ENCODE measurements at regions not wholly inside any gene's neighbourhood (a gene's known extent, or its start where the extent isn't known, plus 50 kb on each side); places are given as distances from the start of the nearest gene placed in this dataset.
"Not testable (repeated sequence)": the region's sequence is repeated elsewhere in the genome, so short reads cannot be mapped to it uniquely, and the experiment has no call there.

DNA sequence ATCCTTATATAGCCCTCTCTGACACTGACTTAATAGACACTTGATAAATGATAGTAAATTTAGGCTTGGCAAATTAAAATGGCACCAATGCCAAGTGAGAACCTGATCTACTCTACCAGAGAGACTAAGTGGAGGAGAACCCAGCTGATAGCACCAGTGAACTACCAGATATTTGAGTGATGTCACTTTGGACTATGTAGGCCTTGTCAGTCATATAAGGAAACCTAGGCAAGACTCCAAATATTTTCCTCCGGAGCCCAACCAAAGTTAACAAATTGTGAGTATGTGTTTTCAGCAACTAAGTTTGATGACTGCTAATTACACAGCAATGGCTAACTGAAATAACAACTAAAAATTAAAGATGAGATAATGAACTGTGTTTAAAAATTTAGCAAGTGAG, 1522.9 kb upstream of the TPTE start:
- H3K36me3 ChIP-seq (ENCODE audit: insufficient read depth, low read length); H3K4me2 ChIP-seq (ENCODE audit: low read length); POLR2A ChIA-PET; H3K27ac ChIP-seq (ENCODE audit: low read depth, low read length, poor library complexity, severe bottlenecking); H2AFZ ChIP-seq (ENCODE audit: low read length); H3K9me2 ChIP-seq (ENCODE audit: insufficient read depth, low read length); H3K79me2 ChIP-seq (ENCODE audit: insufficient read depth, low read depth, low read length); BruUV-seq (replicated peaks); DNase-seq (ENCODE audit: low spot score); CTCF ChIA-PET (ENCODE audit: unreplicated experiment); H3K4me1 ChIP-seq (ENCODE audit: insufficient read depth, low read length, poor library complexity, severe bottlenecking); intact Hi-C loops (cut with micrococcal nuclease; ENCODE audit: unreplicated experiment); H4K20me1 ChIP-seq (ENCODE audit: insufficient read depth, low read length); H3K4me3 ChIP-seq (ENCODE audit: low read depth, low read length, poor library complexity, severe bottlenecking): not testable (repeated sequence)
- peaks cover 52% of the 10 kb centered on the region for H3K9me3 ChIP-seq (ENCODE audit: low read length)

DNA sequence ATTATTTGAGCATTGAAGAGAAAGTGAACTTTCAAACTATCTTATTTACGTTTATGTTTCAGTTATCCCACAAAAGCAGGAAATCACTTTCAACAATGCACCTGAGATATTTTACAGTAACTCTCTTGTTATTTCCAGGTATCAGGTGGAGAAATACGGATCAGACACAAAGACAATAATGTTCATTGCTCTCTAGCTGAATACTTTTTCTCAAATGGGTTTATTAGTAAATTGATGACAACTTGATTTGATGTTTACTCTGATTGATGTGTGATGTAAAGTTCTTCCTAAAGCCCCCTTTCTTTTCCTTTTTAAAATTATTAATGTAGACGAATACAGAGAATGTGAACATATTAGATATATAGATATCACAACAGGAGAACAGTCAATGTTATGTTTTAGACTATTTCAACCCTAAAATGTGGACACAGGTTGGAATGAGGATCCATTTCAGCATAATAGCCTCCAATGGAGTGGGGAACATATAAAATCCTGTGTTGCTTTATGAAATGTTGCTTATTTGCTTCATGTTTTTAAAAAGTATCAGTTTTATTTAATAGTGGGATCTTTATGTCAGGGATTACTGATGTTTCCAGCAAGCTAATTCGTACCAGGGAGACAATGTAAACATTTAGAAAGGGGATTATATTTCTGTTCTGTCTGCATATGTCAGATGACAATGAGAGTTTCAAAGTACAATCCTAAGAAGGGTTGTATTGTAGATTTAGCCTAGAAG, 1522.3 kb upstream of the TPTE start:
- TF ChIP-seq EZH2phosphoT487 (IDR thresholded peaks at IDR 0.05; ENCODE audit: borderline replicate concordance, low read depth, low read length) = no peak
- TF ChIP-seq, protein P1, sequence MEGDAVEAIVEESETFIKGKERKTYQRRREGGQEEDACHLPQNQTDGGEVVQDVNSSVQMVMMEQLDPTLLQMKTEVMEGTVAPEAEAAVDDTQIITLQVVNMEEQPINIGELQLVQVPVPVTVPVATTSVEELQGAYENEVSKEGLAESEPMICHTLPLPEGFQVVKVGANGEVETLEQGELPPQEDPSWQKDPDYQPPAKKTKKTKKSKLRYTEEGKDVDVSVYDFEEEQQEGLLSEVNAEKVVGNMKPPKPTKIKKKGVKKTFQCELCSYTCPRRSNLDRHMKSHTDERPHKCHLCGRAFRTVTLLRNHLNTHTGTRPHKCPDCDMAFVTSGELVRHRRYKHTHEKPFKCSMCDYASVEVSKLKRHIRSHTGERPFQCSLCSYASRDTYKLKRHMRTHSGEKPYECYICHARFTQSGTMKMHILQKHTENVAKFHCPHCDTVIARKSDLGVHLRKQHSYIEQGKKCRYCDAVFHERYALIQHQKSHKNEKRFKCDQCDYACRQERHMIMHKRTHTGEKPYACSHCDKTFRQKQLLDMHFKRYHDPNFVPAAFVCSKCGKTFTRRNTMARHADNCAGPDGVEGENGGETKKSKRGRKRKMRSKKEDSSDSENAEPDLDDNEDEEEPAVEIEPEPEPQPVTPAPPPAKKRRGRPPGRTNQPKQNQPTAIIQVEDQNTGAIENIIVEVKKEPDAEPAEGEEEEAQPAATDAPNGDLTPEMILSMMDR (conservative IDR thresholded peaks at IDR 0.05; ENCODE audit: low read length) = no peak
- Histone ChIP-seq H3K9me3 (ENCODE audit: low read length) (peaks cover 52% of the 10 kb centered on the region), H3K27ac (ENCODE audit: low read depth, low read length, poor library complexity, severe bottlenecking) (no peak overlapping the region), H3K4me1 (ENCODE audit: insufficient read depth, low read length, poor library complexity, severe bottlenecking) (no peaks in the 10 kb centered on the region), H2AFZ (ENCODE audit: low read length) (no peak overlapping the region), H3K4me3 (ENCODE audit: low read depth, low read length, poor library complexity, severe bottlenecking) (no peak overlapping the region), H3K36me3 (ENCODE audit: insufficient read depth, low read length) (no peaks in the 10 kb centered on the region), H3K9me2 (ENCODE audit: insufficient read depth, low read length) (no peaks in the 10 kb centered on the region), H3K4me2 (ENCODE audit: low read length) (no peak overlapping the region), H4K20me1 (ENCODE audit: insufficient read depth, low read length) (no peaks in the 10 kb centered on the region), H3K79me2 (ENCODE audit: insufficient read depth, low read depth, low read length) (no peaks in the 10 kb centered on the region)
- DNase-seq (ENCODE audit: low spot score) = no peak
- BruUV-seq (replicated peaks) = no TSS peak
- CTCF ChIA-PET (ENCODE audit: unreplicated experiment) = no interaction called here
- intact Hi-C loops (cut with micrococcal nuclease; ENCODE audit: unreplicated experiment) = no loop called here
- POLR2A ChIA-PET = no interaction called here

DNA sequence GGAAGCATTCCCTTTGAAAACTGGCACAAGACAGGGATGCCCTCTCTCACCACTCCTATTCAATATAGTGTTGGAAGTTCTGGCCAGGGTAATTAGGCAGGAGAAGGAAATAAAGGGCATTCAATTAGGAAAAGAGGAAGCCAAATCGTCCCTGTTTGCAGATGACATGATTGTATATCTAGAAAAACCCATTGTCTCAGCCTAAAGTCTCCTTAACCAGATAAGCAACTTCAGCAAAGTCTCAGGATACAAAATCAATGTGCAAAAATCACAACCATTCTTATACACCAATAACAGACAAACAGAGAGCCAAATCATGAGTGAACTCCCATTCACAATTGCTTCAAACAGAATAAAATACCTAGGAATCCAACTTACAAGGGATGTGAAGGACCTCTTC, 1521.3 kb upstream of the TPTE start:
- H3K4me2 ChIP-seq (ENCODE audit: low read length); H3K4me3 ChIP-seq (ENCODE audit: low read depth, low read length, poor library complexity, severe bottlenecking); H3K79me2 ChIP-seq (ENCODE audit: insufficient read depth, low read depth, low read length); CTCF ChIA-PET (ENCODE audit: unreplicated experiment); H3K4me1 ChIP-seq (ENCODE audit: insufficient read depth, low read length, poor library complexity, severe bottlenecking); H2AFZ ChIP-seq (ENCODE audit: low read length); H3K27ac ChIP-seq (ENCODE audit: low read depth, low read length, poor library complexity, severe bottlenecking); DNase-seq (ENCODE audit: low spot score); intact Hi-C loops (cut with micrococcal nuclease; ENCODE audit: unreplicated experiment); H3K36me3 ChIP-seq (ENCODE audit: insufficient read depth, low read length); POLR2A ChIA-PET; BruUV-seq (replicated peaks); H3K9me2 ChIP-seq (ENCODE audit: insufficient read depth, low read length); H4K20me1 ChIP-seq (ENCODE audit: insufficient read depth, low read length): not testable (repeated sequence)
- peaks cover 48% of the 10 kb centered on the region for H3K9me3 ChIP-seq (ENCODE audit: low read length)

DNA sequence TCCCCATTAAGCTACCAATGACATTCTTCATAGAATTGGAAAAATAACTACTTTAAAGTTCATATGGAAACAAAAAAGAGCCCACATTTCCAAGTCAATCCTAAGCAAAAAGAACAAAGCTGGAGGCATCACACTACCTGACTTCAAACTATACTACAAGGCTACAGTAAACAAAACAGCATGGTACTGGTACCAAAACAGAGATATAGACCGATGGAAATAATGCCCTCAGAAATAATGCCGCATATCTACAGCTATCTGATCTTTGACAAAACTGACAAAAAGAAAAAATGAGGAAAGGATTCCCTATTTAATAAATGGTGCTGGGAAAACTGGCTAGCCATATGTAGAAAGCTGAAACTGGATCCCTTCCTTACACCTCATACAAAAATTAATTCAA, 1520.7 kb upstream of the TPTE start:
- peaks cover 48% of the 10 kb centered on the region; the same call in 1 of the 2 replicates for H3K9me3 ChIP-seq (ENCODE audit: low read length)
- H3K9me2 ChIP-seq (ENCODE audit: insufficient read depth, low read length); H3K36me3 ChIP-seq (ENCODE audit: insufficient read depth, low read length); DNase-seq (ENCODE audit: low spot score); H3K4me3 ChIP-seq (ENCODE audit: low read depth, low read length, poor library complexity, severe bottlenecking); H3K4me2 ChIP-seq (ENCODE audit: low read length); H4K20me1 ChIP-seq (ENCODE audit: insufficient read depth, low read length); H3K79me2 ChIP-seq (ENCODE audit: insufficient read depth, low read depth, low read length); H3K4me1 ChIP-seq (ENCODE audit: insufficient read depth, low read length, poor library complexity, severe bottlenecking); CTCF ChIA-PET (ENCODE audit: unreplicated experiment); BruUV-seq (replicated peaks); H3K27ac ChIP-seq (ENCODE audit: low read depth, low read length, poor library complexity, severe bottlenecking); H2AFZ ChIP-seq (ENCODE audit: low read length); POLR2A ChIA-PET; intact Hi-C loops (cut with micrococcal nuclease; ENCODE audit: unreplicated experiment): not testable (repeated sequence)

DNA sequence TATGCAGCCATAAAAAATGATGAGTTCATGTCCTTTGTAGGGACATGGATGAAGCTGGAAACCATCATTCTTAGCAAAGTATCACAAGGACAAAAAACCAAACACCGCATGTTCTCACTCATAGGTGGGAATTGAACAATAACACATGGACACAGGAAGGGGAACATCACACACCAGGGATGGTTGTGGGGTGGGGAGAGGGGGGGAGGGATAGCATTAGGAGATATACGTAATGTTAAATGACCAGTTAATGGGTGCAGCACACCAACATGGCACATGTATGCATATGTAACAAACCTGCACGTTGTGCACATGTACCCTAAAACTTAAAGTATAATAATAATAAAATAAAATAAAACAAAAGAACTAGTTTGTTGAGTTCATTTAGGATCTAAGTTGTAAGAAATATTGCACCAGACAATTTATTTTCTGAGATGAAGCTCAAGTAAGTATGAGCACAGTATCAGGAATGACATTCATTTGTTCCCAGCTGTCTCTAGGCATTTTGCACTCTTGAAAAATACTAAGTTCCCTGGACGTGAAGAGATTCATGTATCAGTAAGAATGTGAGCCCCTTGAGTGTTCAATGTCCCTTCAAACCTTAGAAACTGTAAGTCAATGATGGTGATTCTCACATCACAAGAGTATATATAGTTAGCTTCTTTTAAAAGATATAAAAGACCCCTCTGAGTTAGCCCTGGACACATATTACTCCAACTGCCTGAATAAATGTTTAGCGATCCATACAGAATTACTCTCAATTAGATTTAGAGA, 1519.3 kb upstream of the TPTE start:
- H4K20me1 ChIP-seq (ENCODE audit: insufficient read depth, low read length); H3K36me3 ChIP-seq (ENCODE audit: insufficient read depth, low read length); BruUV-seq (replicated peaks); H3K4me3 ChIP-seq (ENCODE audit: low read depth, low read length, poor library complexity, severe bottlenecking); H3K79me2 ChIP-seq (ENCODE audit: insufficient read depth, low read depth, low read length); H2AFZ ChIP-seq (ENCODE audit: low read length); intact Hi-C loops (cut with micrococcal nuclease; ENCODE audit: unreplicated experiment); H3K9me2 ChIP-seq (ENCODE audit: insufficient read depth, low read length); POLR2A ChIA-PET; H3K4me1 ChIP-seq (ENCODE audit: insufficient read depth, low read length, poor library complexity, severe bottlenecking); H3K4me2 ChIP-seq (ENCODE audit: low read length); DNase-seq (ENCODE audit: low spot score); H3K27ac ChIP-seq (ENCODE audit: low read depth, low read length, poor library complexity, severe bottlenecking); CTCF ChIA-PET (ENCODE audit: unreplicated experiment): not testable (repeated sequence)
- peaks cover 48% of the 10 kb centered on the region; the same call in 1 of the 2 replicates for H3K9me3 ChIP-seq (ENCODE audit: low read length)
